SK-N-SH (cell line): ENCODE measurements at regions not wholly inside any gene's neighbourhood (a gene's known extent, or its start where the extent isn't known, plus 50 kb on each side); places are given as distances from the start of the nearest gene placed in this dataset.

Experiments
- CTCF ChIA-PET: fragments of 300-600, 350-600 bp; formaldehyde crosslinking; extraction: SDS; loops from one replicate; lab custom pipeline; 2021; lab: Yijun Ruan, JAX
- POLR2A ChIA-PET: fragments of 350-600 bp; sonication (Branson Sonifier 250); formaldehyde crosslinking; extraction: SDS; loops from one replicate; lab custom pipeline; 2020; ENCODE audit warnings: antibody characterized with exemption, inconsistent platforms; lab: Yijun Ruan, JAX
- DNase-seq: peaks from one replicate; pipeline ENCODE4 v3.0.0; 2012
- H2AFZ ChIP-seq: fragments of 200-600 bp; sonication (generic); 2 replicates; pipeline ENCODE4 v1.8.1; 2016; ENCODE audit warnings: antibody characterized with exemption, mild to moderate bottlenecking, low read depth
- H3F3A ChIP-seq: fragments of 200-600 bp; sonication (generic); replicated peaks from 2 replicates; pipeline ENCODE3; 2016; ENCODE audit warnings: antibody characterized with exemption, mild to moderate bottlenecking; ENCODE audit not compliant: insufficient read depth
- H3K27ac ChIP-seq, 2 experiments: fragments of 200-500 bp in 1 of 2; fragments of 200-600 bp in 1 of 2; sonication (Bioruptor generic) in 1 of 2; sonication (generic), shearing (Covaris generic) in 1 of 2; 2 replicates each; pipeline versions ENCODE4 v1.5.1 to v1.6.1; 2014 to 2016; ENCODE audit warnings: low read depth in 2 of 2, inconsistent platforms in 1 of 2, low read length in 1 of 2, mild to moderate bottlenecking in 1 of 2, mixed read lengths in 1 of 2
- H3K27me3 ChIP-seq: fragments of 200-600 bp; sonication (generic), shearing (Covaris generic); 2 replicates; pipeline ENCODE4 v1.6.1; 2016; ENCODE audit warnings: mixed run types; ENCODE audit not compliant: insufficient read depth
- H3K36me3 ChIP-seq, 2 experiments: fragments of 200-500 bp in 1 of 2; fragments of 200-600 bp in 1 of 2; sonication (Bioruptor generic) in 1 of 2; sonication (generic) in 1 of 2; replicated peaks in 1 of 2; 2 replicates each; pipeline versions ENCODE3 to v1.5.1; 2014 to 2016; ENCODE audit warnings: low read length in 1 of 2, mild to moderate bottlenecking in 1 of 2; ENCODE audit not compliant: insufficient read depth in 2 of 2, control insufficient read depth in 1 of 2
- H3K4me1 ChIP-seq, 2 experiments: fragments of 200-500 bp in 1 of 2; fragments of 200-600 bp in 1 of 2; sonication (Bioruptor generic) in 1 of 2; sonication (generic), shearing (Covaris generic) in 1 of 2; 2 replicates each; pipeline versions ENCODE4 v1.5.1 to v1.6.1; 2014 to 2016; ENCODE audit warnings: low read depth in 1 of 2, low read length in 1 of 2, mixed run types in 1 of 2; ENCODE audit not compliant: insufficient read depth in 2 of 2, control insufficient read depth in 1 of 2
- H3K4me2 ChIP-seq: fragments of 200-600 bp; sonication (generic), shearing (Covaris generic); 2 replicates; pipeline ENCODE4 v1.6.1; 2017; ENCODE audit warnings: mixed run types
- H3K4me3 ChIP-seq, 2 experiments: fragments of 200-500 bp in 1 of 2; fragments of 200-600 bp in 1 of 2; sonication (Bioruptor generic) in 1 of 2; sonication (generic), shearing (Covaris generic) in 1 of 2; 2 replicates each; pipeline versions ENCODE4 v1.5.1 to v1.8.1; 2014 to 2016; ENCODE audit warnings: low read depth in 2 of 2, inconsistent platforms in 1 of 2, low read length in 1 of 2, mild to moderate bottlenecking in 1 of 2, mixed read lengths in 1 of 2, moderate library complexity in 1 of 2
- H3K79me2 ChIP-seq: fragments of 200-600 bp; sonication (generic); 2 replicates; pipeline ENCODE4 v1.8.1; 2017; ENCODE audit warnings: mild to moderate bottlenecking; ENCODE audit not compliant: insufficient read depth
- H3K9ac ChIP-seq: fragments of 200-600 bp; sonication (generic); 2 replicates; pipeline ENCODE4 v1.6.1; 2017; ENCODE audit warnings: mixed run types
- H3K9me2 ChIP-seq: fragments of 200-600 bp; sonication (generic); 2 replicates; pipeline ENCODE4 v1.6.1; 2017; ENCODE audit warnings: mixed run types
- H3K9me3 ChIP-seq: fragments of 200-600 bp; sonication (generic); 2 replicates; pipeline ENCODE4 v1.6.1; 2017; ENCODE audit warnings: mixed run types, mild to moderate bottlenecking, moderate library complexity
- H4K20me1 ChIP-seq: fragments of 200-600 bp; sonication (generic); 2 replicates; pipeline ENCODE4 v1.6.1; 2017; ENCODE audit warnings: mild to moderate bottlenecking, mixed run types; ENCODE audit not compliant: insufficient read depth
- CHD2 ChIP-seq: fragments of 150-350 bp; IDR thresholded peaks from 2 replicates; pipeline ENCODE4 v1.6.1; 2018; ENCODE audit warnings: low read length; ENCODE audit not compliant: partially characterized antibody
- ELF1 ChIP-seq: IDR thresholded peaks from 2 replicates; pipeline ENCODE4 v1.4.0; 2012
- EP300 ChIP-seq, 2 experiments: IDR thresholded peaks; 2 replicates each; pipeline versions ENCODE4 v1.4.0 to v1.6.1; 2012; ENCODE audit warnings: borderline replicate concordance in 1 of 2, low read depth in 1 of 2, low read length in 1 of 2
- EZH2phosphoT487 ChIP-seq: fragments of 200-600 bp; sonication (generic); IDR thresholded peaks from 2 replicates; pipeline ENCODE4 v1.6.1; 2017; ENCODE audit warnings: low read depth, mixed run types, mild to moderate bottlenecking, antibody characterized with exemption, moderate library complexity, borderline replicate concordance
- FOXJ3 ChIP-seq: sonication (generic); formaldehyde crosslinking; IDR thresholded peaks from 2 replicates; pipeline ENCODE4 v1.5.1; 2020; ENCODE audit warnings: mild to moderate bottlenecking, missing genetic modification reagents
- FOXM1 ChIP-seq: IDR thresholded peaks from 2 replicates; pipeline ENCODE4 v1.4.0; 2012; ENCODE audit warnings: low read depth, mild to moderate bottlenecking
- GATA2 ChIP-seq: sonication (generic); formaldehyde crosslinking; IDR thresholded peaks from 2 replicates; pipeline ENCODE4 v1.5.0; 2020; ENCODE audit warnings: mild to moderate bottlenecking, missing genetic modification reagents
- IRF3 ChIP-seq: fragments of 150-350 bp; IDR thresholded peaks from 2 replicates; pipeline ENCODE4 v1.6.1; 2016; ENCODE audit warnings: mild to moderate bottlenecking, low read depth, low read length
- MAX ChIP-seq: IDR thresholded peaks from 2 replicates; pipeline ENCODE4 v1.4.0; 2012; ENCODE audit warnings: low read depth
- MEF2A ChIP-seq: IDR thresholded peaks from 2 replicates; pipeline ENCODE4 v1.4.0; 2012; ENCODE audit warnings: low read depth, borderline replicate concordance
- NRF1 ChIP-seq: IDR thresholded peaks from 2 replicates; pipeline ENCODE4 v1.6.1; 2012; ENCODE audit warnings: low read depth, mild to moderate bottlenecking, low read length
- POLR2AphosphoS5 ChIP-seq: IDR thresholded peaks from 2 replicates; pipeline ENCODE4 v1.6.1; 2012; ENCODE audit warnings: low read depth, low read length
- RAD21 ChIP-seq: IDR thresholded peaks from 2 replicates; pipeline ENCODE4 v1.6.1; 2012; ENCODE audit warnings: mild to moderate bottlenecking, low read length
- RCOR1 ChIP-seq: fragments of 150-350 bp; IDR thresholded peaks from 2 replicates; pipeline ENCODE4 v1.6.1; 2017; ENCODE audit warnings: antibody characterized with exemption, low read length
- REST ChIP-seq: IDR thresholded peaks from 2 replicates; pipeline ENCODE4 v1.6.1; 2012; ENCODE audit warnings: mild to moderate bottlenecking, low read depth, low read length, moderate library complexity
- RFX5 ChIP-seq: IDR thresholded peaks from 2 replicates; pipeline ENCODE4 v1.6.1; 2012; ENCODE audit warnings: mild to moderate bottlenecking, improper control_type of control experiment, low read length
- SIN3A ChIP-seq: IDR thresholded peaks from 2 replicates; pipeline ENCODE4 v1.6.1; 2012; ENCODE audit warnings: low read depth, mild to moderate bottlenecking, low read length, moderate library complexity, borderline replicate concordance
- SMC3 ChIP-seq: IDR thresholded peaks from 2 replicates; pipeline ENCODE4 v1.6.1; 2012; ENCODE audit warnings: low read depth, low read length, improper control_type of control experiment
- TAF1 ChIP-seq: IDR thresholded peaks from 2 replicates; pipeline ENCODE4 v1.6.1; 2012; ENCODE audit warnings: low read depth, mild to moderate bottlenecking, low read length, moderate library complexity, borderline replicate concordance
- TEAD4 ChIP-seq: IDR thresholded peaks from 2 replicates; pipeline ENCODE4 v1.4.0; 2012; ENCODE audit warnings: mild to moderate bottlenecking, borderline replicate concordance; ENCODE audit not compliant: insufficient read depth
- ZBTB33 ChIP-seq: IDR thresholded peaks from 2 replicates; pipeline ENCODE4 v1.4.0; 2012; ENCODE audit warnings: low read depth, borderline replicate concordance
- WGBS: methylation state at CpG from one replicate; pipeline ENCODE4 v1.1.6; 2017; ENCODE audit warnings: low lambda C conversion rate; 5-methylcytosine and 5-hydroxymethylcytosine counted together

DNA sequence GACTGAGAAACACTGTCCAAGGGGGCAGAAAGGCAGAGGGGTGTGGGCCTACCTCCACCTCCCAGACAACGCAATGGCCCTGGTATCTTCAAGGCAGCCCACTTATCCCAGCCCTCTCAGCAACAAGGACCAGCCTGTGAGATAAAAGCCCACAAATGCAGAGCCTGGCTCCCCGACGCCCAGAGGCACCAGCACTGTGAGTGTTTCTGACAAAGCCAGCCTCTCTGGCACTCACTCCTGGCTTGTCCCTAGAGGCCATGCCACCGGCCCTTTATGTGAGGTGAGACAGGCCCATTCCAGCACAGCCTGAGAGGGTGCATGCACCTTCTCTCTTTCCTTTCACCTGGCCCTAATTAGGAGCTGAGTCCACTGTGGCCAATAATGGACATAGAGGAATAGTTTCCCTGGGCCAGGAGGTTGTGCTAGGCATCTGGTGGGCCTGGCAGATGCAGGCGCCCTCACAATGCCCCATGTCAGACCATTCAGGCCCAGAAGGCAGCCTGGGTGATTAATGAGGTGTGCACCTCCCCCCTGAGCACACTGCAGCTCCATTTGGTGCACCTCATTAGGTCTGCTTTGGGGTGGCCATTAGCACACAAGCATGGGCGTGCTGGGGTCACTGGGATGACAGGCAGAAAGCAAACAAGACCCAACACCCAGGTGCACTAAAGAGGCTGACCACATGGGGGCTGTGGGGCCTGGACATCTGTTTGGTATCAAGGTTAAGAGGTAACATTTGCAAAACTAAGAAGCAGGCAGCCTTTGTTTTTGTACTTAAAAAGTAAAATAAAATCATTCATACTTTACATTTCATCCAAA, 176.0 kb downstream of the MED10 start:
- ChIA-PET POLR2A (interaction anchor here (0.5 to 0.8 kb wide), 2 partner anchors 131 to 260 kb away, joined by 3 to 5 read pairs; no protein-coding TSS in a partner anchor), CTCF (interaction anchor here (0.6 to 1.7 kb wide), 24 partner anchors 11 to 706 kb away, joined by 3 to 13 read pairs (median 3); no protein-coding TSS in a partner anchor)
- no peaks in the 10 kb centered on the region for H4K20me1 ChIP-seq
- no peaks in the 10 kb centered on the region for H3K9me3 ChIP-seq
- H3K4me1 ChIP-seq: peaks cover 0 to 46% of the 10 kb centered on the region in 2 experiments; a peak in 2 of 4 replicates
- no peak overlapping the region for H3K4me3 ChIP-seq
- no peaks in the 10 kb centered on the region for H3F3A ChIP-seq
- no peak overlapping the region for H3K9ac ChIP-seq
- DNase-seq: peak; percentile 75
- no peaks in the 10 kb centered on the region for H3K36me3 ChIP-seq
- H3K9me2 ChIP-seq: no peaks in the 10 kb centered on the region
- H3K27me3 ChIP-seq: no peaks in the 10 kb centered on the region
- H3K79me2 ChIP-seq: no peaks in the 10 kb centered on the region
- H3K4me2 ChIP-seq: no peak overlapping the region
- peak overlapping the region in 1 of 2 experiments; percentile 95; a peak in 2 of 4 replicates for H3K27ac ChIP-seq
- TF ChIP-seq SMC3 (peak; percentile 30; the same call in 1 of the 2 replicates), EZH2phosphoT487 (no peak), RCOR1 (0 out of 2 replicates have a peak, but pooled peaks have one; percentile 47), GATA2 (CRISPR knock-in tag) (peak; percentile 50), SIN3A (no peak), MAX (no peak), MEF2A (no peak), POLR2AphosphoS5 (no peak), CHD2 (peak; percentile 42), EP300 (IDR thresholded peaks at IDR 0.05; ENCODE audit: borderline replicate concordance in 1 of 2, low read depth in 1 of 2, low read length in 1 of 2) (peak in 1 of 2 experiments; percentile 71; a peak in 2 of 4 replicates), RAD21 (peak; percentile 48), FOXJ3 (peak; percentile 68)
- H2AFZ ChIP-seq: no peak overlapping the region
- 4% methylated on average over 3 of the region's 6 CpGs for WGBS

DNA sequence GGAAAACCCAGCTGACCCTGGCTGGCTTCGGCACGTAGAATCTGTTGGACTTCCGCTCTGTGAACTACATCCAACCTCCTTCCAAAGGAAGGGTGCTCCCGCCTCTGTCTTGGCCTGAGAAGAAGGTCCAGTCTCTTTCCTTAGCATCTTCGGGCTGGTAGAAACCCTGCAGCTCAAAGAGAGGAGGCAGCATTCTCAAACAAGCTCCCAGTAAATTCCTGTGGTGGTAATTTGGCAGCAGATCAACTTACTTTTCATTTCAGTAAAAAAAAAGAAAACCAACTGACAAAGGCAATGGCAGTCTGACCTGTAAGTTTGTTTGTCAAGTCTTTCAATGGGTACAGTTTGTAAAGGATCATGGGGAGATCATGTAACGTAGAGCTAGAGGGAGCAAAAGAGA, 176.7 kb downstream of the MED10 start:
- Histone ChIP-seq H3F3A (no peaks in the 10 kb centered on the region), H3K9ac (no peak overlapping the region), H3K9me3 (no peaks in the 10 kb centered on the region), H3K4me2 (no peak overlapping the region), H3K27me3 (no peaks in the 10 kb centered on the region), H3K9me2 (no peaks in the 10 kb centered on the region), H3K4me1 (peaks cover 0 to 53% of the 10 kb centered on the region in 2 experiments; a peak in 2 of 4 replicates), H3K36me3 (no peaks in the 10 kb centered on the region), H4K20me1 (no peaks in the 10 kb centered on the region), H3K4me3 (no peak overlapping the region), H3K27ac (peak overlapping the region in 1 of 2 experiments; percentile 95; a peak in 2 of 4 replicates), H2AFZ (no peak overlapping the region), H3K79me2 (no peaks in the 10 kb centered on the region)
- 47% methylated on average over 6 of the region's 6 CpGs for WGBS
- CTCF ChIA-PET: interaction anchor here (0.6 to 1.7 kb wide), 12 partner anchors 14 to 705 kb away, joined by 3 to 13 read pairs (median 3); no protein-coding TSS in a partner anchor
- POLR2A ChIA-PET: interaction anchor here (0.8 kb wide), 1 partner anchor 132 kb away, joined by 5 read pairs; no protein-coding TSS in a partner anchor
- DNase-seq: no peak
- TF ChIP-seq ELF1 (no peak), ZBTB33 (no peak), TEAD4 (no peak), REST (no peak), IRF3 (no peak), TAF1 (no peak), FOXM1 (no peak), RFX5 (no peak), NRF1 (no peak)
